OCI-LY1 (cell line): ENCODE measurements at regions not wholly inside any gene's neighbourhood (a gene's known extent, or its start where the extent isn't known, plus 50 kb on each side); places are given as distances from the start of the nearest gene placed in this dataset.

Experiments
- EZH2 ChIP-seq: fragments of 200-600 bp; sonication (generic), shearing (Covaris generic); IDR thresholded peaks from 2 replicates; pipeline ENCODE4 v1.8.0; 2017; ENCODE audit warnings: borderline replicate concordance, mixed run types, mild to moderate bottlenecking, antibody characterized with exemption, low read length, moderate library complexity, mixed read lengths
- TF ChIP-seq, protein P1 (sequence below): fragments of 200-600 bp; sonication (generic), shearing (Covaris generic); IDR thresholded peaks from 2 replicates; pipeline ENCODE4 v1.5.1; 2017; ENCODE audit warnings: mild to moderate bottlenecking, antibody characterized with exemption, low read length, moderate library complexity, mixed read lengths

- TF ChIP-seq, protein P1, sequence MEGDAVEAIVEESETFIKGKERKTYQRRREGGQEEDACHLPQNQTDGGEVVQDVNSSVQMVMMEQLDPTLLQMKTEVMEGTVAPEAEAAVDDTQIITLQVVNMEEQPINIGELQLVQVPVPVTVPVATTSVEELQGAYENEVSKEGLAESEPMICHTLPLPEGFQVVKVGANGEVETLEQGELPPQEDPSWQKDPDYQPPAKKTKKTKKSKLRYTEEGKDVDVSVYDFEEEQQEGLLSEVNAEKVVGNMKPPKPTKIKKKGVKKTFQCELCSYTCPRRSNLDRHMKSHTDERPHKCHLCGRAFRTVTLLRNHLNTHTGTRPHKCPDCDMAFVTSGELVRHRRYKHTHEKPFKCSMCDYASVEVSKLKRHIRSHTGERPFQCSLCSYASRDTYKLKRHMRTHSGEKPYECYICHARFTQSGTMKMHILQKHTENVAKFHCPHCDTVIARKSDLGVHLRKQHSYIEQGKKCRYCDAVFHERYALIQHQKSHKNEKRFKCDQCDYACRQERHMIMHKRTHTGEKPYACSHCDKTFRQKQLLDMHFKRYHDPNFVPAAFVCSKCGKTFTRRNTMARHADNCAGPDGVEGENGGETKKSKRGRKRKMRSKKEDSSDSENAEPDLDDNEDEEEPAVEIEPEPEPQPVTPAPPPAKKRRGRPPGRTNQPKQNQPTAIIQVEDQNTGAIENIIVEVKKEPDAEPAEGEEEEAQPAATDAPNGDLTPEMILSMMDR = no peak
- no peak for TF ChIP-seq EZH2
These were observed 892.6 kb downstream of the TUSC7 start for GRCh38 chr3:117602058-117602644.
